A549 (cell line): ENCODE measurements at regions not wholly inside any gene's neighbourhood (a gene's known extent, or its start where the extent isn't known, plus 50 kb on each side); places are given as distances from the start of the nearest gene placed in this dataset.
"Not testable (repeated sequence)": the region's sequence is repeated elsewhere in the genome, so short reads cannot be mapped to it uniquely, and the experiment has no call there.

Experiments
- ATAC-seq, 2 experiments: fragments of 200-7000 bp in 1 of 2; fragments of >200 bp in 1 of 2; cut with Nextera tagmentation in 1 of 2; cut with Tn5 transposase in 1 of 2; 3 replicates each; pipeline versions ENCODE4 v1.8.0 to v1.9.1; 2018 to 2020; ENCODE audit warnings: mild to moderate bottlenecking in 1 of 2, moderate library complexity in 1 of 2
- CTCF ChIA-PET: fragments of 300-600 bp; sonication (Branson Sonifier 250); formaldehyde crosslinking; extraction: SDS; loops from one replicate; lab custom pipeline; 2021; ENCODE audit warnings: antibody characterized with exemption, inconsistent platforms; lab: Yijun Ruan, JAX
- POLR2A ChIA-PET: fragments of 350-600 bp; formaldehyde crosslinking; extraction: SDS; loops from one replicate; lab custom pipeline; 2021; ENCODE audit warnings: antibody characterized with exemption, inconsistent platforms; lab: Yijun Ruan, JAX
- DNase-seq, 2 experiments: peaks; one replicate each; pipeline versions ENCODE4 v3.0.0 to v3.0.0-alpha.2; 2011 to 2016; ENCODE audit warnings: low read depth in 1 of 2, low spot score in 1 of 2
- FAIRE-seq: peaks from 2 replicates; lab custom pipeline; 2011; peaks lifted over from hg19 to GRCh38; lab: Jason Lieb, UNC
- H3K27ac ChIP-seq, 2 experiments: fragments of >200 bp; sonication (Bioruptor Twin); formaldehyde crosslinking; 3 replicates each; pipeline ENCODE4 v1.5.1; 2016 to 2017
- H3K4me1 ChIP-seq: fragments of >200 bp; sonication (Bioruptor Twin); formaldehyde crosslinking; 3 replicates; pipeline ENCODE4 v1.6.1; 2016
- H3K4me2 ChIP-seq: fragments of >200 bp; sonication (Bioruptor Twin); formaldehyde crosslinking; 3 replicates; pipeline ENCODE4 v1.6.1; 2016
- H3K4me3 ChIP-seq: fragments of >200 bp; sonication (Bioruptor Twin); formaldehyde crosslinking; 3 replicates; pipeline ENCODE4 v1.5.1; 2016
- H3K9me3 ChIP-seq: fragments of >200 bp; sonication (Bioruptor Twin); formaldehyde crosslinking; 3 replicates; pipeline ENCODE4 v1.6.1; 2016
- ATOH8 ChIP-seq: fragments of 250-450 bp; sonication (Bioruptor Pico); IDR thresholded peaks from 2 replicates; pipeline ENCODE4 v1.5.0; 2020; ENCODE audit warnings: low read depth, mild to moderate bottlenecking, moderate library complexity
- BCL3 ChIP-seq: fragments of >200 bp; sonication (Bioruptor Twin); formaldehyde crosslinking; IDR thresholded peaks from 3 replicates; pipeline ENCODE4 v1.6.1; 2016
- CTCF ChIP-seq: fragments of >200 bp; sonication (Bioruptor Twin); formaldehyde crosslinking; IDR thresholded peaks from 3 replicates; pipeline ENCODE4 v1.5.1; 2016
- EHF ChIP-seq: fragments of 250-450 bp; sonication (Bioruptor Pico); IDR thresholded peaks from 2 replicates; pipeline ENCODE4 v1.5.0; 2020; ENCODE audit warnings: mild to moderate bottlenecking
- ELK1 ChIP-seq: fragments of 150-350 bp; IDR thresholded peaks from 2 replicates; pipeline ENCODE4 v1.6.1; 2014; ENCODE audit warnings: low read depth, mild to moderate bottlenecking, low read length
- FOSB ChIP-seq: fragments of 250-450 bp; sonication (Bioruptor Pico); IDR thresholded peaks from 2 replicates; pipeline ENCODE4 v1.5.0; 2020; ENCODE audit warnings: mild to moderate bottlenecking, moderate library complexity
- FOSL2 ChIP-seq, 2 experiments: fragments of 450-650 bp in 1 of 2; fragments of >200 bp in 1 of 2; sonication (Bioruptor Twin) in 1 of 2; formaldehyde crosslinking; IDR thresholded peaks; 2 replicates each; pipeline versions ENCODE4 v1.5.0 to v1.6.1; 2016 to 2020; ENCODE audit warnings: mild to moderate bottlenecking in 1 of 2, moderate library complexity in 1 of 2
- FOXS1 ChIP-seq: fragments of 250-450 bp; sonication (Bioruptor Pico); IDR thresholded peaks from 2 replicates; pipeline ENCODE4 v1.5.0; 2020; ENCODE audit warnings: mild to moderate bottlenecking, moderate library complexity
- HES2 ChIP-seq: fragments of >200 bp; sonication (Bioruptor Twin); formaldehyde crosslinking; IDR thresholded peaks from 2 replicates; pipeline ENCODE4 v1.6.1; 2016
- JUN ChIP-seq, 2 experiments: fragments of >200 bp; sonication (Bioruptor Twin); formaldehyde crosslinking; IDR thresholded peaks; 2 replicates in 1 of 2; 3 replicates in 1 of 2; pipeline ENCODE4 v1.6.1; 2016 to 2017
- KDM5A ChIP-seq: fragments of 200-600 bp; sonication (generic); IDR thresholded peaks from 2 replicates; pipeline ENCODE4 v1.6.1; 2016; ENCODE audit warnings: antibody characterized with exemption, mild to moderate bottlenecking
- MAX ChIP-seq: IDR thresholded peaks from 2 replicates; pipeline ENCODE4 v1.6.1; 2012
- MYC ChIP-seq: IDR thresholded peaks from 2 replicates; pipeline ENCODE4 v1.6.1; 2012; ENCODE audit warnings: mild to moderate bottlenecking, inconsistent platforms, low read length, improper control_type of control experiment, borderline replicate concordance
- NFE2L2 ChIP-seq: fragments of 150-350 bp; conservative IDR thresholded peaks from 2 replicates; pipeline ENCODE4 v1.6.1; 2014; ENCODE audit warnings: low read length
- NR3C1 ChIP-seq: fragments of >200 bp; sonication (Bioruptor Twin); formaldehyde crosslinking; IDR thresholded peaks from 3 replicates; pipeline ENCODE4 v1.6.1; 2017
- POLR2A ChIP-seq: IDR thresholded peaks from 2 replicates; pipeline ENCODE4 v1.6.1; 2012; ENCODE audit warnings: mild to moderate bottlenecking, low read length
- POLR2AphosphoS2 ChIP-seq: conservative IDR thresholded peaks from 2 replicates; pipeline ENCODE4 v1.6.1; 2012; ENCODE audit warnings: low read length, improper control_type of control experiment, inconsistent platforms
- RARB ChIP-seq: fragments of 250-450 bp; sonication (Bioruptor Pico); IDR thresholded peaks from 2 replicates; pipeline ENCODE4 v1.8.0; 2021; ENCODE audit warnings: mild to moderate bottlenecking, moderate library complexity
- RFX5 ChIP-seq: fragments of 450-650 bp; IDR thresholded peaks from 2 replicates; pipeline ENCODE4 v1.7.1; 2014; ENCODE audit warnings: antibody characterized with exemption, mild to moderate bottlenecking, moderate library complexity
- TFCP2L1 ChIP-seq: fragments of 250-450 bp; sonication (Bioruptor Pico); IDR thresholded peaks from 2 replicates; pipeline ENCODE4 v1.5.0; 2021; ENCODE audit warnings: mild to moderate bottlenecking
- ZNF302 ChIP-seq: fragments of 250-450 bp; sonication (Bioruptor Pico); IDR thresholded peaks from 2 replicates; pipeline ENCODE4 v1.9.0; 2021; ENCODE audit warnings: inconsistent platforms, mild to moderate bottlenecking, moderate library complexity
- ZSCAN20 ChIP-seq: fragments of 250-450 bp; sonication (Bioruptor Pico); IDR thresholded peaks from 2 replicates; pipeline ENCODE4 v1.8.0; 2022; ENCODE audit warnings: mild to moderate bottlenecking, moderate library complexity
- WGBS: methylation state at CpG from one replicate; pipeline ENCODE4 v1.1.6; 2017; ENCODE audit errors: missing lambda C conversion rate; 5-methylcytosine and 5-hydroxymethylcytosine counted together

GRCh38 chr11:101835506-101836063 is 79.2 kb upstream of the CEP126 start:
- no peaks in the 10 kb centered on the region for H3K9me3 ChIP-seq
- ATAC-seq = no peak
- TF ChIP-seq JUN (IDR thresholded peaks at IDR 0.05) (no peak), HES2 (no peak), KDM5A (no peak), RARB (CRISPR knock-in tag) (no peak), NFE2L2 (no peak), BCL3 (no peak)
- no peak overlapping the region for H3K4me3 ChIP-seq
- no peaks in the 10 kb centered on the region for H3K4me1 ChIP-seq
- no peak overlapping the region for H3K4me2 ChIP-seq
- CTCF ChIA-PET = no interaction called here
- WGBS = 47% methylated on average over 3 of the region's 3 CpGs
- FAIRE-seq = no peak
- no peak for DNase-seq
- POLR2A ChIA-PET = no interaction called here
- no peak overlapping the region for H3K27ac ChIP-seq

GRCh38 chr11:101830475-101830874 is 84.3 kb upstream of the CEP126 start:
- H3K4me1 ChIP-seq, FAIRE-seq, H3K4me3 ChIP-seq, H3K27ac ChIP-seq, DNase-seq, ATAC-seq, H3K9me3 ChIP-seq, H3K4me2 ChIP-seq, POLR2A ChIA-PET: not testable (repeated sequence)
- CTCF ChIA-PET = interaction anchor here (1.3 kb wide), 1 partner anchor 17 kb away, joined by 3 read pairs; no protein-coding TSS in a partner anchor
- WGBS = 45% methylated on average over 1 of the region's 1 CpG

GRCh38 chr11:101825531-101825930 is 89.3 kb upstream of the CEP126 start:
- DNase-seq = no peak
- no peak overlapping the region for H3K4me3 ChIP-seq
- no peak for ATAC-seq
- TF ChIP-seq MYC = no peak
- TF ChIP-seq POLR2A = no peak
- no peak for TF ChIP-seq ELK1
- no peak for TF ChIP-seq NR3C1
- TF ChIP-seq MAX = no peak
- no peak for TF ChIP-seq ZNF302
- TF ChIP-seq KDM5A = no peak
- TF ChIP-seq HES2 = no peak
- TF ChIP-seq FOSL2 (IDR thresholded peaks at IDR 0.05) = no peak
- no peak for TF ChIP-seq FOSL2 (CRISPR knock-in tag; IDR thresholded peaks at IDR 0.05)
- TF ChIP-seq TFCP2L1 (CRISPR knock-in tag) = no peak
- TF ChIP-seq ATOH8 (CRISPR knock-in tag) = no peak
- no peak for TF ChIP-seq EHF (CRISPR knock-in tag)
- no peak for TF ChIP-seq CTCF
- TF ChIP-seq FOSB (CRISPR knock-in tag) = no peak
- TF ChIP-seq RFX5 = no peak
- TF ChIP-seq ZSCAN20 = no peak
- no peak for TF ChIP-seq RARB (CRISPR knock-in tag)
- TF ChIP-seq POLR2AphosphoS2 = no peak
- no peak for TF ChIP-seq FOXS1 (CRISPR knock-in tag)
- H3K27ac ChIP-seq = no peak overlapping the region
- ChIA-PET POLR2A (no interaction called here), CTCF (no interaction called here)
- WGBS = 86% methylated on average over 4 of the region's 4 CpGs
- no peaks in the 10 kb centered on the region for H3K9me3 ChIP-seq
- H3K4me1 ChIP-seq = no peaks in the 10 kb centered on the region
- no peak overlapping the region for H3K4me2 ChIP-seq
- FAIRE-seq = no peak
